GM21381 (cell line): ENCODE measurements at regions not wholly inside any gene's neighbourhood (a gene's known extent, or its start where the extent isn't known, plus 50 kb on each side); places are given as distances from the start of the nearest gene placed in this dataset.

Source experiments
- ATAC-seq: cut with Tn5 transposase; IDR thresholded peaks from one replicate; pipeline ENCODE4 v1.9.1; 2021; ENCODE audit warnings: mild to moderate bottlenecking, moderate library complexity; ENCODE audit not compliant: unreplicated experiment

- no peak for ATAC-seq
These were observed 535.8 kb upstream of the SLITRK1 start for GRCh38 chr13:84418041-84418440.

DNA sequence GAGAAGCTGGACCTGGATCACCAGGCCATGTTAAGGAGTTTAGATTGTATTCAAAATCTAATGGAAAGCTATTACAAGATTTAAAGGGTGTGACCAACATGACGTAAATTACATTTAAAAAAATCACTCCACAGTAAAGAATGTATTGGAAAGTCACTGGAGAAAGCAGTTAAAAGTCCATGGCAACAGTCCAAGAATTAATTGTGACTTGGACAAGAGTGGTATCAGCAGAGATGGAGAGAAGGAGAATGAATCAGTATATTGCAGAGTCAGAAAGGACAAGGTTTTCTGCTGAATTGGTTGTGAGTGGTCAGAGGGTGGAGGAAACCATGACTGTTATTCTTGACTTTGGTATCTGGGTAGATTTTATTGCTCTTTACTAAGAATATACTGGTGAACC lies 535.1 kb upstream of the SLITRK1 start:
- no peak for ATAC-seq

GRCh38 chr13:84413016-84413415 lies 530.7 kb upstream of the SLITRK1 start:
- ATAC-seq, result no peak

- no peak for ATAC-seq
These were observed 523.0 kb upstream of the SLITRK1 start for GRCh38 chr13:84405286-84405685.

DNA sequence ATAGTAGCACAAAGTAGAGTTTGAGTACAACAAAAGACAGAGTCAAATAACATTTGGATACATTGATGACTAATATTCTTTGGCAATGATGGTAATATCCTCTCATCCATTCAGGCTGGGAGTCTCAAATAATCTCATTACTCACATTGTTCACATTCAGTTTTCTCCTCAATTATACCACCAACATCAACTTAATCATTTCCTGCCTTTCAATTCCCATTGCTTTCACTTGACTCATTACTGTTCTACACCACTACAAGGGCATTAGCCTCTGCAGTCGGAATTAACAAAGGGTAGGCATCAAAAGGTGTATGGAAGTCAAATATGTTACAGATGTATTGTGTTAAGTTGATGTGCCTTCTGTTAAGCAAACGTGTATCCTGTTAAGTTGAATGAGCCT lies 518.4 kb upstream of the SLITRK1 start:
- ATAC-seq, result no peak

DNA sequence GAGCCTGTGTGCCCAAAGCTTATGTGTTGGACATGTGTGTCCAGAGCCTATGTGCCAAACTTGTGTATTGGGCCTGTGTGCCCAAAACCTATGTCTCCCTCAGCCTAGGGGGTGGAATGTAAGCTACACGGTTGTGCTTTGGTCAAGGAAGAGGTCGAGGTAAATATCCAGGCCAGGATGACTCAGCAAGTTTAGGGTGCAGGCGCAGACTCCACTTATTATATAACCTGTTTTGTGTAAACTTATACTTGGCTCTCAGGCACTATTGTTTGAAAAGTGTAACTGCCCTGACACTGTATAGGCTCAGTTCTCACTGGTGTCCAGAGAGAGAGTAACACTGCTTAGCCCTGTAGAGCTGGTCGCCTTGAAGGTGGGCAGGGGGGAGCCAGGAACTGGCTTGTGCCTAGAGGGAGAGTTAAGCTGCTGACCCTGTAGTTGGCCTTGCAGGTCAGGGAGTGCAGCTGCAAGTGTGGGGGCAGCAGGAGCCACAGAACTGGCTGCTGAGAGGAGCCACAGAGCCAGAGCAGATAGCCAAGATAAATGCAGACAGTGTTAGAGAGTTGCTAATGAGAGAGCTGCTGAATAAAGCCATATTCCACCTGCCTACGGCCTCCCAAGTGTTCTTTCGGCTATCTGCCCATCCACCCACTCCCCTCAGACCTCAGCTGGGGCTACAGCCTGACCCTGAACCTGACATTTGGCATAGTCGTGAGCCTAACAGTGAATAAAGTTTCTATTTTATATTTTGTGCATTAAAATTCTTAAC lies 517.2 kb upstream of the SLITRK1 start:
- ATAC-seq, result no peak

DNA sequence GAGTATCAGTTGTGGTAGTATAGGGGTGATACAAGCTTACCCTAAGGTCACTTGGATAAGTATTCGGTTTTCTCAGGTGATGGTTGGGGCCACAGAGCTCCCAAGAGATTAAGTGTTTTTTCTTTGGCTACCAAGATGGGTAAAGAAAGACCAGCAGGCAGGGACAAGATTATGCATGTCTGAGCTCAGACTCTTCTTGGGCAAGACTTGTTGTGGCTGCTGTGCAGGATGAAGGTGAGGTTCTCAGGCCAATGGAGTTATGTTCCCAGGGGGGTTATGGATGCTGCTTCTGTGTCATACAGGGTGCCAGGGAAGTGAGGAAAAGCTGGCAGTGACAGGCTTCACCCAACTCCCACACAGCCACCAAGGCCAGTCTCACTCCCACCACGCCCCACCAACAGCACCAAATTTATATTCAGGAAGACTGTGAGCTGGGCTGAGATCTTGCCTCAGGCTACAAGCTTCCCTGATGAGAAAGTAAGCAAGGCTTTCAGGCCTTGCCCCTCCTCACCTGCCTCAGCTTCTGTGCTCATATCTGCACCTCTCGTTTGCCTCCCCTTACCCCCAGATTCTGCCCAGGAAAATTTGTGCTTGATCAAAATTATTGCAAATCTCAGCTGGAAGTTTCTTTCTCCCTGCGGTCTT lies 511.8 kb upstream of the SLITRK1 start:
- ATAC-seq, result no peak

GRCh38 chr13:84380866-84381265 lies 498.6 kb upstream of the SLITRK1 start:
- ATAC-seq, result no peak

- no peak for ATAC-seq
These were observed 494.8 kb upstream of the SLITRK1 start for GRCh38 chr13:84377106-84377505.

- ATAC-seq, result no peak
These were observed 484.2 kb upstream of the SLITRK1 start for GRCh38 chr13:84366506-84366905.

- no peak for ATAC-seq
These were observed 480.5 kb upstream of the SLITRK1 start for GRCh38 chr13:84362777-84363176.

DNA sequence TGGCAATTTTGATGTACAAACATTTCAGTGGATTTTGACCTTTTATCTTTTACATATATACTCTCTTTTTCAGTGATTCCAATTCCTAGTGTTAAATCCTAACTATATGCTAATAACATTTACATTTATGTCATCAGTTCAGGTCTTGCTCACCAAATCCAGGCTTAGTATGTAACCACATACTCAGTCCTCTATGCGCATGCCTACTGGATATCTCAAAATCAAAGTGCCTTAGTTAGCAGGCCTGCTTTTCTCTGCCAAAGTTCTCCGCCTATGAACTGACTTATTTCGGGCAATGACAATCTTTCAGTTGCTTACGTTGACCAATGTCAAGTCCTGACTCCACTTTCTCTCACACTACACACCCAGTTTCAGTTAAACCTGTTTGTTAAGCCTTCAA lies 478.5 kb upstream of the SLITRK1 start:
- no peak for ATAC-seq

DNA sequence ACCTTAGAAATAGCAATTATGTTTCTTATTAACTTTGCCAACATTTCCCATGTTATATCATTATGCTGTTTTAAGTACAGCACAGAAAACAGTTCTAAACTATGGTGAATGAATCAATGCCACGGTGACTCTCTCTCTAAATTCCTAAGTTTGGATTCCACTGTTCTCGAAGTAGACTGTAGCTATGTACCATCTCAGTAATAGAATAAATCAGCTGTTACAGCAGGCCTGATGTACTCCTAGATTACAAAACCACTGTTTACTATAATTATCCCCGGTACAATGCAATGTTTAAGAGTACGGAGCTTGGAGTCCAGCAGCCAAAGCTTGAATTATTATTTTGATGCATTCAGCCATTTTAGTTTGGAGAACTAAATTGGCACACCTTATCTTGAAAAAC lies 476.3 kb upstream of the SLITRK1 start:
- no peak for ATAC-seq

DNA sequence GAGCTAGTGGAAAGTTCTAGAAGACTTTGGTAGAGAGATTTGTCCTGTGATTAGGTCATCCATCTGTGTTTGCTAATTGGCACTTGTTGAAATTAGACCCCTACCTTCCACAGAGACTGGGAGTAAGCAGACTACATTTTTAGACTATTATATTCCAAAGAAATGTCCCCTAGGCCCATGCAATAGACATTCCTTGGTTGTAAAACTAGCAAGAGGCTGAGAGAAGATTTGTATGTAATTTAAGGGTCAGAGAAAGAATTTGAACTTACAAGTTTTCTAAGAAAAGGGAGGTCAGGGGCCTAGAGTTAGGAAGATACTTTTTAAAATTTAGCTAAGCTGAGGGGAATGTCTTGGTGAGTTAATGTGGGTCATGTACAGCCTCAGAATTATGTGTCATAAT lies 470.7 kb upstream of the SLITRK1 start:
- no peak for ATAC-seq

DNA sequence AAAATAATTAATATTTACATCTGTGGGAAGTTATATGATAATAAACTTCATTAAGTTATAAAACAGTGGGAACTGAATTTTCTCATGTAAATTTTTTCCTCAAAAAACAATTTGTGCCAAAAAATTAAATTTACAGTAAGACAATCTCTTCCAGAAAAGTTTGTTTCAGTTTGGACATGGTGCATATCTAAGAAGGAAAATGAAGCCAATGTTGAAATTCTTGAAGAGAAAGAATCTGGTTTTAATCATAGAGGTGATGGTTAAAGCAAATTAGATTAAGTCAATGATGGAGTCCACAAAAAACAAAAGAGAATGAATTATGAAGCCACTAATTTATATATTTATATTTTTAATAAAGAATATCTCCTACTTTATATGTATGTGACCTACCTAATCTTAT lies 457.2 kb upstream of the SLITRK1 start:
- no peak for ATAC-seq

GRCh38 chr13:84332346-84332745 lies 450.1 kb upstream of the SLITRK1 start:
- ATAC-seq, result no peak

DNA sequence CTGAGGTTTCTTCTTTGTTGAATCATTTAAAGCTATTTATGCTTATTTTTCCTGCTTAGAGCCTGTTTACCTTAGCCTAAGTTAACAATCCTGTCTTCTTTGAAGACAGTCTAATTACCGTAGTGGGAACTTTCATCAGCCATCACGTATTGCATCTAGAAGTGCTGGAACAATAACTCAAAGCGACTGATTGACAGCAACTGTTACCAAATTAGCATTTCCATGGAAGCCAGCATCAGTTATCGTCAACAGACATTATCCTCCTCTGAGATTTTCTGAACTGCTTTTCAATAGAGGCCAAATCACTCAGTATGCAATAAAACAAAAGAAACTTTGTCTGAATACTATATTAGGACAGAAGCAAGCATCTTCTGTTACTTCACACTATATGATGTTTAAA lies 433.3 kb upstream of the SLITRK1 start:
- no peak for ATAC-seq

DNA sequence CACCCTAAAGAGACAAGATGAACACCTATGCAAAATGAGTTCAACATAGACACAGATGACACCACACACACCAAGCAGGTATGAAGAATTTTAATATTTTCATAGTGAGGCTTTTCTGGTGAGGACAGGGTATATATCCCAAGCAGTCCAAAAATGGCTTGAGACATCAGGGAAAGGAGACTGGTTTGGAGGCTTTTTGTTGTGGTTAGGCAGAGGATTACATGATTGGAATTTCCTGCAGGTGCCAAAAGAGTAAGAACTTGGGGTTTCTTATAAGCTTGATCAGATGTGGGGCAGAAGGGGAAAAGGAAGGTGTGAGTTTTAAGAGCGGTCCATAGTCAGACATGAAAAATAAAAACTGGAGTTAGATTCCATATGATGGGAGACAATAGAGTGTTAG lies 420.8 kb upstream of the SLITRK1 start:
- no peak for ATAC-seq

DNA sequence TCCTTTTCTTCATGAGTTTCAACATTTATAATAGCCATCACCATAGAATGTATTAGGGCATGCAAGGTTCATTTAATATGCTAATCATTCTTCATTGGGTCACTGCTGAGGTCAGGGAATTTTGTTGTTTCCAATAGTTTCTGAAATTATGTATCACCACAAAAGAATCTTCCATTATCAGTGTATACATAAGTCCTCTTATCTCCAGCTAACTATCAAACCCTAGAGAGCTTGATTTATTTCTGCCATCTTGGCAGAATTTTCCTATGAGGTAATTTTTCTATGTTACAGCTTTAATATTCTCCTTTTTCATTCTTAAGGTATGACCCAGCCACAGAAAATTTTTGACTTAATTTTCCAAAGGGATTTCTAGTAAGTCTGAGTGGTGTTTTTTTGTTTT lies 415.0 kb upstream of the SLITRK1 start:
- no peak for ATAC-seq

GRCh38 chr13:84296401-84296800 lies 414.1 kb upstream of the SLITRK1 start:
- ATAC-seq, result no peak

DNA sequence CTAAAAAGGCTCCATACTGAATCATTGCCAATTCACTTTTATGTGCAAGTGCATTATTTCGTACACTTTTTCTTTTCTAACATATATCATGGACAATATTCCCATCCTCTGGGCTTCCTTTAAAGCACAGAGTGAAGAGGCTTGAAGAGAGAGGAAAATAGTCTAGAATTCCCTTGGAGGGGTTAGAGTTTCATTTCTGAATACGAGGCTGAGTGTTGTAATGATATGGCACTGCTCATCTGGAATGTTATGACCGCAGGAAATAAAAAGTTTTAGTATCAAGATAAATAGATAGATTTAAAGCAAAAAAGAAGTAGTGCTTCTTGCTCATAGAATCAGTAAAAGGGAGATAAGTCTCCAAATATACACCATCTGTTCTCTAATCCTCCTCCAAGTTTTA lies 412.3 kb upstream of the SLITRK1 start:
- ATAC-seq, result no peak

DNA sequence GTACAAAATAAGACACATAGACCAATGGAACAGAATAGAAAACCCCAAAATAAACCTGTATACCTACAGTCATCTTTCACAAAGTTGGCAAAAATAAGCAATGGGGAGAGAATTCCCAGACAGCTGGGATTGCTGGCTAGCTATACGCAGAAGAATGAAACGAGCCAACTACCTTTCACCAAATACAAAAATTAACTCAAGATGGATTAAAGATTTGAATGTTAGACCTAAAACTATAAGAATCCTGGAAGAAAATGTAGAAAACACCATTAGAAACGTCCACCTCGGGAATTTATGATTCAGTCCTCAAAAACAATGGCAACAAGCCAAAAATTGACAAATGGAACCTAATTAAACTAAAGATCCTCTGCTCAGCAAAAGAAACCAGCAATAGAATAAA lies 408.1 kb upstream of the SLITRK1 start:
- no peak for ATAC-seq

GRCh38 chr13:84279166-84279565 lies 396.9 kb upstream of the SLITRK1 start:
- ATAC-seq, result no peak
